ENCODE measurements at regions not wholly inside any gene's neighbourhood (a gene's known extent, or its start where the extent isn't known, plus 50 kb on each side); places are given as distances from the start of the nearest gene placed in this dataset.

DNA sequence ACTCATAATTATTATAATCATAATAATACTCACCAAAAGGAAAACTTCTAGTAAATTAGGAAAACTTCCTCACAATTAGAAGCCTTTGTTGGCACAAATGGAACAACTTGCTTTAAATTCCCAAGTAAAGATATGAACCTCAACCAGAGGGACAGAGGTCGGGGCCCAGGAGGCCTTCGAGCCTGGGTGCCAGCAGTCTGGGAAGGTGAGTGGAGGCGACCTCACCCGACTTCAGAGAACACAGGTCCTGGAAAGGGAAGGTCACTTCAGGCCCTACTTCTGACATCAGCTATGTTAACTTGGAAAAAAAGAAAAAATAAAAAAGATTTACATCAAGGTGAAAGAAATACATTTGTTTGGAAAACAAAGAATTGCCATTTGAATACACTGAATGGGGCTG, 350.0 kb upstream of the MYT1L start:
- no peak overlapping the region for H3K4me3 ChIP-seq
- no peaks in the 10 kb centered on the region for H3K9me2 ChIP-seq (replicated peaks; ENCODE audit: insufficient read depth)
- TF ChIP-seq, protein P1, sequence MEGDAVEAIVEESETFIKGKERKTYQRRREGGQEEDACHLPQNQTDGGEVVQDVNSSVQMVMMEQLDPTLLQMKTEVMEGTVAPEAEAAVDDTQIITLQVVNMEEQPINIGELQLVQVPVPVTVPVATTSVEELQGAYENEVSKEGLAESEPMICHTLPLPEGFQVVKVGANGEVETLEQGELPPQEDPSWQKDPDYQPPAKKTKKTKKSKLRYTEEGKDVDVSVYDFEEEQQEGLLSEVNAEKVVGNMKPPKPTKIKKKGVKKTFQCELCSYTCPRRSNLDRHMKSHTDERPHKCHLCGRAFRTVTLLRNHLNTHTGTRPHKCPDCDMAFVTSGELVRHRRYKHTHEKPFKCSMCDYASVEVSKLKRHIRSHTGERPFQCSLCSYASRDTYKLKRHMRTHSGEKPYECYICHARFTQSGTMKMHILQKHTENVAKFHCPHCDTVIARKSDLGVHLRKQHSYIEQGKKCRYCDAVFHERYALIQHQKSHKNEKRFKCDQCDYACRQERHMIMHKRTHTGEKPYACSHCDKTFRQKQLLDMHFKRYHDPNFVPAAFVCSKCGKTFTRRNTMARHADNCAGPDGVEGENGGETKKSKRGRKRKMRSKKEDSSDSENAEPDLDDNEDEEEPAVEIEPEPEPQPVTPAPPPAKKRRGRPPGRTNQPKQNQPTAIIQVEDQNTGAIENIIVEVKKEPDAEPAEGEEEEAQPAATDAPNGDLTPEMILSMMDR (IDR thresholded peaks at IDR 0.05; ENCODE audit: poor library complexity) = no peak
- TF ChIP-seq EZH2phosphoT487 (IDR thresholded peaks at IDR 0.05; ENCODE audit: low read depth, severe bottlenecking, unreplicated experiment) = no peak
- no peak for TF ChIP-seq EZH2 (IDR thresholded peaks at IDR 0.05; ENCODE audit: borderline replicate concordance)
- 86% methylated on average over 4 of the region's 4 CpGs for WGBS (ENCODE audit: low lambda C conversion rate, missing lambda C conversion rate)
- DNase-seq (ENCODE audit: low spot score) = no peak
- H3K79me2 ChIP-seq = no peaks in the 10 kb centered on the region
- H2AFZ ChIP-seq = no peak overlapping the region
- no peaks in the 10 kb centered on the region for H3K9me3 ChIP-seq (ENCODE audit: low read depth)
- H3K27ac ChIP-seq = no peak overlapping the region
- no peaks in the 10 kb centered on the region for H3K4me1 ChIP-seq (ENCODE audit: insufficient read depth)
- H3K27me3 ChIP-seq = no peaks in the 10 kb centered on the region
- no peak overlapping the region for H3K4me2 ChIP-seq
- no peaks in the 10 kb centered on the region for H3K36me3 ChIP-seq (replicated peaks; ENCODE audit: insufficient read depth, low read depth)
- no peaks in the 10 kb centered on the region for H4K20me1 ChIP-seq (ENCODE audit: insufficient read depth, poor library complexity, severe bottlenecking)

DNA sequence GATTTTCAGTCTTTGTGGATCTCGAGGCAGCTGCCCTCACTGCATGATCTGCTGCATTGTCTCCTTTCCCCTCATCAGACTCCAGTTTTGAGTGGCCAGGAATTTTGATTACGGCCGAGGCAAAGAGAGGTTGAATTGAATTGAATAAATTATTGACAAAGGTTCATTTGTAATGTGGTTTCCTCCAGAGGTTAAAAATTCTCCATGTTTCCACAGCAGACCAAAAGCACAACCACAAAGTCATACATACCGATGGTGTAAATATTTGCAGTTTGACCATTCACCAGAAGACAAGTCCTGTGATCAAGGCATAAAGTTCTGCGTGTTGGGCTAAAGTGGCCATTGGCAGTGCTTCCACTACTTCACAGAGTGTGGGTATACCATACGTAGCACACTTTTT, 343.8 kb upstream of the MYT1L start:
- Histone ChIP-seq H3K4me1 (ENCODE audit: insufficient read depth) (no peaks in the 10 kb centered on the region), H2AFZ (no peak overlapping the region), H4K20me1 (ENCODE audit: insufficient read depth, poor library complexity, severe bottlenecking) (no peaks in the 10 kb centered on the region), H3K9me2 (replicated peaks; ENCODE audit: insufficient read depth) (no peaks in the 10 kb centered on the region), H3K27ac (no peak overlapping the region), H3K79me2 (no peaks in the 10 kb centered on the region), H3K36me3 (replicated peaks; ENCODE audit: insufficient read depth, low read depth) (no peaks in the 10 kb centered on the region), H3K4me3 (no peak overlapping the region), H3K9me3 (ENCODE audit: low read depth) (no peaks in the 10 kb centered on the region), H3K4me2 (no peak overlapping the region), H3K27me3 (no peaks in the 10 kb centered on the region)
- TF ChIP-seq EZH2phosphoT487 (IDR thresholded peaks at IDR 0.05; ENCODE audit: low read depth, severe bottlenecking, unreplicated experiment) (no peak), EZH2 (IDR thresholded peaks at IDR 0.05; ENCODE audit: borderline replicate concordance) (no peak)
- TF ChIP-seq, protein P1 (IDR thresholded peaks at IDR 0.05; ENCODE audit: poor library complexity) = no peak
- 87% methylated on average over 6 of the region's 6 CpGs for WGBS (ENCODE audit: low lambda C conversion rate, missing lambda C conversion rate)
- DNase-seq (ENCODE audit: low spot score) = no peak

DNA sequence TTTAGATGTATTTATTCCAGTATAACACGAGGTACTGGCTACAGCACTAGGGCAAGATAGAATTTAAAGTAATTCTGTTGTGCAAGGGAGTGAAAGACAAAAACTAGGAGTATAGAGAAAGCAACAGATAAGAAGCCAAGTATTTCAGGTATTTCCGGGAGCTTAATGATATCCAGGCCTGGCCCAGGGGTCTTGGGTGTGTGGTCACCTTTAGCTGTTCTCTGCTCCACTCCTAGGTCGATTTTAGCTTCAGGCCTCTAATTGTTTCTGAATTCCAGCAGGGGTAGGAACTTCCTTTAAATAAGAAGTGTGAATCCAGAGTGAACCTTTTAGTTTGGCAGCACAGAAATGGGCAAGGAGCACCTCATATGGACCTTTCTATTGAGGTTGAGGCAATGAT, 342.3 kb upstream of the MYT1L start:
- Histone ChIP-seq H3K9me3 (ENCODE audit: low read depth) (no peaks in the 10 kb centered on the region), H3K36me3 (replicated peaks; ENCODE audit: insufficient read depth, low read depth) (no peaks in the 10 kb centered on the region), H3K27me3 (no peaks in the 10 kb centered on the region), H3K9me2 (replicated peaks; ENCODE audit: insufficient read depth) (no peaks in the 10 kb centered on the region), H3K4me3 (no peak overlapping the region), H3K79me2 (no peaks in the 10 kb centered on the region), H3K4me2 (no peak overlapping the region), H3K27ac (no peak overlapping the region), H2AFZ (no peak overlapping the region), H4K20me1 (ENCODE audit: insufficient read depth, poor library complexity, severe bottlenecking) (no peaks in the 10 kb centered on the region), H3K4me1 (ENCODE audit: insufficient read depth) (no peaks in the 10 kb centered on the region)
- WGBS (ENCODE audit: low lambda C conversion rate, missing lambda C conversion rate) = 52% methylated on average over 3 of the region's 3 CpGs
- no peak for DNase-seq (ENCODE audit: low spot score)
- no peak for TF ChIP-seq EZH2phosphoT487 (IDR thresholded peaks at IDR 0.05; ENCODE audit: low read depth, severe bottlenecking, unreplicated experiment)

DNA sequence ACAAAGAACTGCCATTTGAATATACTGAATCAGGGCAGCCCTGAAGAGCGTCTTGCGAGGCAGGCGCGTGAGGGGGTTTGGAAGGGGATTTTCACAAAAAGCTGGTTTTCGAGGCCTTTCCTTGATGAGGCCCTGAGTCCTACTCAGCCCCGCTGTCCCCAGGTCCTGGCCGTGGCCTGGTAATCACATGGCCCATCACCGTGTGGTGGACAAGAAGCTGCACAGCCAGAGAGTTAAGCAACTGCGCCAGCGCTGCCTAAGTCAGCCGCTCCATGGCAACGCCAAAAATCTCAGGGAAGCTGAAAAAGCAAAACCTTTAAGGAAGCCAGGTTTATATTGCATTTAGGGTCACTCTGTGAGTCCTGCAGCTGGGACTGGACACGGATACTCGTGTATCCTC, 341.2 kb upstream of the MYT1L start:
- Histone ChIP-seq H3K27ac (no peak overlapping the region), H3K9me2 (replicated peaks; ENCODE audit: insufficient read depth) (no peaks in the 10 kb centered on the region), H3K4me1 (ENCODE audit: insufficient read depth) (no peaks in the 10 kb centered on the region), H3K4me2 (no peak overlapping the region), H3K79me2 (no peaks in the 10 kb centered on the region), H2AFZ (no peak overlapping the region), H4K20me1 (ENCODE audit: insufficient read depth, poor library complexity, severe bottlenecking) (no peaks in the 10 kb centered on the region), H3K36me3 (replicated peaks; ENCODE audit: insufficient read depth, low read depth) (no peaks in the 10 kb centered on the region), H3K27me3 (no peaks in the 10 kb centered on the region), H3K9me3 (ENCODE audit: low read depth) (no peaks in the 10 kb centered on the region), H3K4me3 (no peak overlapping the region)
- DNase-seq (ENCODE audit: low spot score) = no peak
- WGBS (ENCODE audit: low lambda C conversion rate, missing lambda C conversion rate) = 94% methylated on average over 14 of the region's 14 CpGs
- TF ChIP-seq, protein P1 (IDR thresholded peaks at IDR 0.05; ENCODE audit: poor library complexity) = no peak
- TF ChIP-seq EZH2 (IDR thresholded peaks at IDR 0.05; ENCODE audit: borderline replicate concordance) (no peak), EZH2phosphoT487 (IDR thresholded peaks at IDR 0.05; ENCODE audit: low read depth, severe bottlenecking, unreplicated experiment) (no peak)
